Fibroblast of lung (primary cell): ENCODE measurements at regions not wholly inside any gene's neighbourhood (a gene's known extent, or its start where the extent isn't known, plus 50 kb on each side); places are given as distances from the start of the nearest gene placed in this dataset.

Experiments
- DNase-seq, 2 donors: peaks; one replicate each; pipeline versions ENCODE4 v3.0.0 to v3.0.0-alpha.2; 2010; ENCODE audit warnings: low read depth in 2 of 2
- H2AFZ ChIP-seq: 2 replicates; pipeline ENCODE4 v1.5.1; 2012; ENCODE audit warnings: low read length, control low read depth, inconsistent platforms
- H3K27ac ChIP-seq: 2 replicates; pipeline ENCODE4 v1.5.1; 2011; ENCODE audit warnings: low read length, control low read depth; ENCODE audit not compliant: insufficient read depth
- H3K27me3 ChIP-seq: 2 replicates; pipeline ENCODE4 v1.5.1; 2011; ENCODE audit warnings: mild to moderate bottlenecking, low read length; ENCODE audit not compliant: control insufficient read depth, insufficient read depth
- H3K36me3 ChIP-seq: 2 replicates; pipeline ENCODE4 v1.5.1; 2011; ENCODE audit warnings: low read length; ENCODE audit not compliant: control insufficient read depth, insufficient read depth
- H3K4me1 ChIP-seq: 2 replicates; pipeline ENCODE4 v1.5.1; 2011; ENCODE audit warnings: low read length; ENCODE audit not compliant: control insufficient read depth, insufficient read depth; ENCODE audit errors: extremely low read depth
- H3K4me2 ChIP-seq: 2 replicates; pipeline ENCODE4 v1.5.1; 2011; ENCODE audit warnings: low read length, control low read depth; ENCODE audit not compliant: insufficient read depth; ENCODE audit errors: extremely low read depth
- H3K4me3 ChIP-seq, 4 experiments: fragments of 200-600 bp in 1 of 4; sonication (generic) in 1 of 4; replicated peaks in 1 of 4; 2 replicates each; pipeline ENCODE4 v1.5.1; 2011 to 2016; ENCODE audit warnings: low read length in 4 of 4, low read depth in 3 of 4, mild to moderate bottlenecking in 3 of 4, control low read depth in 2 of 4, inconsistent platforms in 1 of 4, mixed read lengths in 1 of 4; ENCODE audit not compliant: insufficient read depth in 1 of 4; ENCODE audit errors: control extremely low read depth in 1 of 4
- H3K79me2 ChIP-seq: 2 replicates; pipeline ENCODE4 v1.5.1; 2012; ENCODE audit warnings: mild to moderate bottlenecking, low read length, inconsistent platforms; ENCODE audit not compliant: control insufficient read depth, insufficient read depth
- H3K9ac ChIP-seq: 2 replicates; pipeline ENCODE4 v1.5.1; 2011; ENCODE audit warnings: mild to moderate bottlenecking, low read length, control low read depth; ENCODE audit not compliant: insufficient read depth
- H3K9me3 ChIP-seq: 2 replicates; pipeline ENCODE4 v1.5.1; 2012; ENCODE audit warnings: low read depth, low read length; ENCODE audit not compliant: control insufficient read depth, insufficient read depth
- H4K20me1 ChIP-seq: 2 replicates; pipeline ENCODE4 v1.5.1; 2011; ENCODE audit warnings: low read length; ENCODE audit not compliant: control insufficient read depth, insufficient read depth; ENCODE audit errors: extremely low read depth
- CTCF ChIP-seq, 2 donors: IDR thresholded peaks in 1 of 2; conservative IDR thresholded peaks in 1 of 2; 1 replicate in 1 of 2; 2 replicates in 1 of 2; pipeline ENCODE4 v1.5.1; 2011 to 2012; ENCODE audit warnings: low read length in 2 of 2, control low read depth in 1 of 2, inconsistent platforms in 1 of 2, low read depth in 1 of 2, mild to moderate bottlenecking in 1 of 2
- EZH2 ChIP-seq: IDR thresholded peaks from 2 replicates; pipeline ENCODE4 v1.5.1; 2012; ENCODE audit warnings: low read length, control low read depth, mild to moderate bottlenecking; ENCODE audit errors: missing control alignments

DNA sequence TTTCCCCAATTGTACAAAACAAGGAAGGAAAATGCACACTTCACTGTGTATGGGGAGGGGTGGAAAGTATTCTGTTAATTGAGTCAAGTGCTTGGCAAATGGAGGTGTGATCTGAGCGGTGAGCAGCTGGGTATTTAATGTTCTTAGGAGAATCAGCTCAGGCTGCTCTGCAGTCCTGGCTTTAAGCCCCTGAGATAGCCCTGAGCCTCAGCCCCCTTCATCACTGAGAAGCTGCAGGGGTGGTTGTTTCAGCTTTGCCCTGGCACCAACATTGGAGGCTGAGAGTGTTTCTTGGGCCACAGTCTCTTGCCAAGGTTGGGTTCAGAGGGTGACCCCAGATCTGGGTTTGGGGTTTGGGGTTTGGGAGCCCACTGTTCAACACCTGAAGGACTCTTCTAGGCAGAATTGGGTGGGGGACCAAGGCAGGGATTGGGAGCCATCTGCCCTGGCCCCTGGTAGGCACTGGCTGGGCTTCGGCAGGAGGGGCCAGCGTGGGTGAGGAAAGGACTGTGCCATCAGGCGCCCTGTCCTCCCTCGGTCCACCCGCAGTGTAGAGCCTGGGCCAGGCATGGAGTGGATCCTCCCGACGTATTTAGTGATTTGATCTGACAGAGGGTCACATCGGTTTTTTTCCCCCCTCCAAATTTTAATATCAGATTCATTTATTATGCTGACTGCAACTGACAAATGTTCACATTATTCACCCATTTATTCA is 66.7 kb upstream of the ZNF536 start:
- no peak for DNase-seq
- H4K20me1 ChIP-seq: no peaks in the 10 kb centered on the region
- no peaks in the 10 kb centered on the region for H3K9me3 ChIP-seq
- no peak overlapping the region for H3K4me3 ChIP-seq
- H3K27me3 ChIP-seq: no peaks in the 10 kb centered on the region
- H3K4me1 ChIP-seq: no peaks in the 10 kb centered on the region
- no peak overlapping the region for H3K9ac ChIP-seq
- TF ChIP-seq EZH2 (no peak), CTCF (conservative IDR thresholded peaks at IDR 0.05 in 1 of 2, IDR thresholded peaks at IDR 0.05 in 1 of 2; ENCODE audit: low read depth in 1 of 2, low read length in 2 of 2) (no peak)
- no peaks in the 10 kb centered on the region for H3K79me2 ChIP-seq
- no peak overlapping the region for H3K4me2 ChIP-seq
- H3K36me3 ChIP-seq: no peaks in the 10 kb centered on the region
- no peak overlapping the region for H3K27ac ChIP-seq
- no peak overlapping the region for H2AFZ ChIP-seq

DNA sequence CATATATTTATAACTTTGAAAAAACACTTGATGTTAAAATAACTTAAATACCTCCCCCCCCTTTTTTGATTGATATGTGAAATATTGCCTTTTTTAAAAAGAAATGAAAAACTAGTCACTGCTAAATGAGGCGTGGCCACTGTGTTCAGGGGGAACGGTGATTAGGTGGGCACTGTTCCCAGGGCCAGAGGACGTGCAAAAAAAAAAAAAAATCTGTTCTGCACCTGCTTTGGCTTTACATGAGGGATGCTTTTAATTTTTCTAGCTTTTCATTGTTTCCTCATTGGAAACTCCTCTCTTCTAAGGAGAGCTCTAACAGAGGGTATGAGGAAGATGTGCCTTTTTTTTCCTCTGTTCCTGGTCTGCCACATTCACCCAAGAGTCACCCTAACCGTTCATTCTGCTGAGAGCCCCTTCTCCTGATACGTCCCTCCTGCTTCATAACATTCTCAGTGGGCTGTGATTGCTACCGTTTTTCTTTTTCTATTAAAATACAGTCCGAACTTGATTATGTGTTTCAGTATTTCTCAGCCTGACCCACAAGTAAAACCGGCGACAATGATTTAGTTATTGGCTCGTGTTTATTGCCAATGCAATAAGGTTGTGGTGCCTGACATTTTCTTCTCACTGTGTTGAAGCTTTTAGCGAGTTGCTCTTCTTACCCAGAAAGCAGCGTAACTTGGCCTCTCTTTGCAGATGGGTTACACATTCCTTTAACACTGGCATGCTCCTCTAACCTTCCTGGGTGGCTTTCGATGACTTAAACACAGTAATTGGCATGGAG is 64.8 kb upstream of the ZNF536 start:
- H3K4me1 ChIP-seq: no peaks in the 10 kb centered on the region
- no peak overlapping the region for H3K4me2 ChIP-seq
- no peaks in the 10 kb centered on the region for H4K20me1 ChIP-seq
- no peak overlapping the region for H3K27ac ChIP-seq
- H3K4me3 ChIP-seq: no peak overlapping the region
- no peaks in the 10 kb centered on the region for H3K79me2 ChIP-seq
- no peak for DNase-seq
- no peaks in the 10 kb centered on the region for H3K9me3 ChIP-seq
- no peak overlapping the region for H2AFZ ChIP-seq
- H3K9ac ChIP-seq: no peak overlapping the region
- TF ChIP-seq CTCF (conservative IDR thresholded peaks at IDR 0.05 in 1 of 2, IDR thresholded peaks at IDR 0.05 in 1 of 2; ENCODE audit: low read depth in 1 of 2, low read length in 2 of 2) (no peak), EZH2 (no peak)
- no peaks in the 10 kb centered on the region for H3K36me3 ChIP-seq
- no peaks in the 10 kb centered on the region for H3K27me3 ChIP-seq

- H3K9me3 ChIP-seq: no peaks in the 10 kb centered on the region
- no peak overlapping the region for H3K4me3 ChIP-seq
- no peak overlapping the region for H3K27ac ChIP-seq
- H3K9ac ChIP-seq: no peak overlapping the region
- H3K79me2 ChIP-seq: no peaks in the 10 kb centered on the region
- no peaks in the 10 kb centered on the region for H3K36me3 ChIP-seq
- TF ChIP-seq EZH2 (no peak), CTCF (conservative IDR thresholded peaks at IDR 0.05 in 1 of 2, IDR thresholded peaks at IDR 0.05 in 1 of 2; ENCODE audit: low read depth in 1 of 2, low read length in 2 of 2) (no peak)
- H4K20me1 ChIP-seq: no peaks in the 10 kb centered on the region
- no peak for DNase-seq
- no peak overlapping the region for H2AFZ ChIP-seq
- H3K4me2 ChIP-seq: no peak overlapping the region
- no peaks in the 10 kb centered on the region for H3K27me3 ChIP-seq
- no peaks in the 10 kb centered on the region for H3K4me1 ChIP-seq
These were observed 63.0 kb upstream of the ZNF536 start for GRCh38 chr19:30309176-30309575.
